PC-9 (cell line): ENCODE measurements at regions not wholly inside any gene's neighbourhood (a gene's known extent, or its start where the extent isn't known, plus 50 kb on each side); places are given as distances from the start of the nearest gene placed in this dataset.

Experiments
- BruUV-seq: library from RNA; stranded (reverse); fragments of 400-500 nt; replicated peaks from 2 replicates; lab custom pipeline; 2021; lab: Mats Ljungman, UMichigan
- CTCF ChIA-PET: fragments of 300-600 bp; sonication (Branson Sonifier 250); formaldehyde crosslinking; loops from one replicate; lab custom pipeline; 2022; ENCODE audit warnings: antibody characterized with exemption; lab: Charles Lee
- POLR2A ChIA-PET: fragments of 300-600 bp; sonication (Branson Sonifier 250); formaldehyde crosslinking; loops from one replicate; lab custom pipeline; 2022; ENCODE audit warnings: antibody characterized with exemption; ENCODE audit not compliant: unreplicated experiment; lab: Charles Lee
- DNase-seq, 2 experiments: peaks; one replicate each; pipeline versions ENCODE4 v3.0.0 to v3.0.0-alpha.2; 2015 to 2022; ENCODE audit warnings: mixed read lengths in 1 of 2
- H2AFZ ChIP-seq: fragments of 200-600 bp; sonication (generic); 2 replicates; pipeline ENCODE4 v1.8.1; 2017; ENCODE audit warnings: antibody characterized with exemption
- H3F3A ChIP-seq: fragments of 200-600 bp; sonication (generic); 2 replicates; pipeline ENCODE4 v1.8.1; 2017; ENCODE audit warnings: antibody characterized with exemption, mild to moderate bottlenecking, low read depth; ENCODE audit not compliant: insufficient read depth
- H3K27ac ChIP-seq: fragments of 200-600 bp; sonication (generic); 2 replicates; pipeline ENCODE4 v1.6.1; 2016; ENCODE audit warnings: mixed run types
- H3K27me3 ChIP-seq: fragments of 200-600 bp; sonication (generic); 2 replicates; pipeline ENCODE4 v1.6.1; 2016; ENCODE audit warnings: low read depth, mixed run types; ENCODE audit not compliant: insufficient read depth
- H3K36me3 ChIP-seq: fragments of 200-600 bp; sonication (generic); 2 replicates; pipeline ENCODE4 v1.6.1; 2016; ENCODE audit warnings: low read depth, mixed run types
- H3K4me1 ChIP-seq: fragments of 200-600 bp; sonication (generic); replicated peaks from 2 replicates; pipeline ENCODE4 v1.6.1; 2016; ENCODE audit warnings: mixed run types; ENCODE audit not compliant: insufficient read depth
- H3K4me2 ChIP-seq: fragments of 200-600 bp; sonication (generic); 2 replicates; pipeline ENCODE4 v1.6.1; 2017; ENCODE audit warnings: mixed run types
- H3K4me3 ChIP-seq: fragments of 200-600 bp; sonication (generic); 2 replicates; pipeline ENCODE4 v1.6.1; 2016; ENCODE audit warnings: mixed run types
- H3K79me2 ChIP-seq: fragments of 200-600 bp; sonication (generic); 2 replicates; pipeline ENCODE4 v1.6.1; 2017; ENCODE audit warnings: low read depth, mixed run types
- H3K9me2 ChIP-seq: fragments of 200-600 bp; sonication (generic); 2 replicates; pipeline ENCODE4 v1.8.1; 2017; ENCODE audit warnings: mild to moderate bottlenecking; ENCODE audit not compliant: insufficient read depth
- H3K9me3 ChIP-seq: fragments of 200-600 bp; sonication (generic); 2 replicates; pipeline ENCODE4 v1.8.1; 2016; ENCODE audit warnings: low read depth; ENCODE audit not compliant: insufficient read depth
- H4K20me1 ChIP-seq: fragments of 200-600 bp; sonication (generic); 2 replicates; pipeline ENCODE4 v1.8.1; 2017; ENCODE audit not compliant: insufficient read depth
- CTCF ChIP-seq: fragments of 200-600 bp; sonication (generic); conservative IDR thresholded peaks from 2 replicates; pipeline ENCODE4 v1.6.1; 2017; ENCODE audit warnings: mixed run types, antibody characterized with exemption, mild to moderate bottlenecking, moderate library complexity
- EZH2 ChIP-seq: fragments of 200-600 bp; sonication (generic); IDR thresholded peaks from 2 replicates; pipeline ENCODE4 v1.8.0; 2017; ENCODE audit warnings: antibody characterized with exemption, low read depth
- intact Hi-C: fragments of 100-400 bp; cut with micrococcal nuclease; formaldehyde crosslinking; loops from one replicate; pipeline ENCODE4 v1.10.0; 2022; ENCODE audit not compliant: unreplicated experiment

- POLR2A ChIA-PET, result no interaction called here
- H3K79me2 ChIP-seq, result no peaks in the 10 kb centered on the region
- H3K27me3 ChIP-seq, result no peaks in the 10 kb centered on the region
- H2AFZ ChIP-seq, result no peak overlapping the region
- H3K4me3 ChIP-seq, result no peak overlapping the region
- no peaks in the 10 kb centered on the region for H3K9me2 ChIP-seq
- H3K4me2 ChIP-seq, result no peak overlapping the region
- intact Hi-C loops, result loop anchor here (1.0 to 5.0 kb wide), 2 partner anchors 105 to 199 kb away; partner anchors contain the start of gene STK17B
- no peak for DNase-seq
- peaks cover 9% of the 10 kb centered on the region; the same call in 1 of the 2 replicates for H3K4me1 ChIP-seq
- TF ChIP-seq EZH2 (no peak), CTCF (peak; percentile 68)
- BruUV-seq, result no TSS peak
- H4K20me1 ChIP-seq, result no peaks in the 10 kb centered on the region
- CTCF ChIA-PET, result interaction anchor here (0.6 kb wide), 1 partner anchor 164 kb away, joined by 8 read pairs; no protein-coding TSS in a partner anchor
- no peaks in the 10 kb centered on the region for H3K36me3 ChIP-seq
- H3K27ac ChIP-seq, result no peak overlapping the region
- H3K9me3 ChIP-seq, result no peaks in the 10 kb centered on the region
- H3F3A ChIP-seq, result no peaks in the 10 kb centered on the region
These were observed 105.6 kb upstream of the STK17B start for GRCh38 chr2:196277002-196277401.

DNA sequence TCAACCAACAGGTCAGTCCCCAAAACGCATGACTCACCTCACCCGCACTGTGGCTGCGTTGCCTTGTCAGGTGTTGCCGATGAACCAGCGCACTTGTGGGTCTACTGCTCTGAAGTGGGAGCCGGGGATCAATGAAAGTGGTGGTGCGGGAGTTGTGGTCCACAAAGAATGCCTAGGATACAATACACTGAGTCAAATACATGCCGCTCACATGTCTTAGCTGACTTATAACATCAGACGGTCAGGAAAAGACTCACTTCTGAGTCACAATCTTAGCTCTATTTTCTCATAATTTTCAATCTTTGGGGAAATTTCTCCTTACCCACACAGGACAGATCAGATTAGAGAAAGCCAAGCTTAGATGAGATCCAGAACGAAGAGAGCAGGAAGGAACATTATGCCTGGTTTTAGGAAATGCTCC is 107.1 kb upstream of the STK17B start:
- peaks cover 9% of the 10 kb centered on the region; the same call in 1 of the 2 replicates for H3K4me1 ChIP-seq
- no peaks in the 10 kb centered on the region for H3K79me2 ChIP-seq
- BruUV-seq, result no TSS peak
- H3K36me3 ChIP-seq, result no peaks in the 10 kb centered on the region
- no peak for DNase-seq
- no peaks in the 10 kb centered on the region for H3K9me2 ChIP-seq
- H3K27ac ChIP-seq, result no peak overlapping the region
- no peak overlapping the region for H3K4me2 ChIP-seq
- no peaks in the 10 kb centered on the region for H3K9me3 ChIP-seq
- intact Hi-C loops, result loop anchor here (5.0 kb wide), 1 partner anchor 106 kb away; the partner anchor contains the start of gene STK17B
- no peaks in the 10 kb centered on the region for H3K27me3 ChIP-seq
- no peak overlapping the region for H2AFZ ChIP-seq
- H4K20me1 ChIP-seq, result no peaks in the 10 kb centered on the region
- no peaks in the 10 kb centered on the region for H3F3A ChIP-seq
- ChIA-PET POLR2A (no interaction called here), CTCF (interaction anchor here (0.6 kb wide), 1 partner anchor 14 kb away, joined by 4 read pairs; no protein-coding TSS in a partner anchor)
- no peak overlapping the region for H3K4me3 ChIP-seq
- no peak for TF ChIP-seq CTCF
- TF ChIP-seq EZH2, result no peak

GRCh38 chr2:196279541-196279940 is 108.2 kb upstream of the STK17B start:
- H3K4me2 ChIP-seq, result no peak overlapping the region
- no peak overlapping the region for H3K4me3 ChIP-seq
- no peaks in the 10 kb centered on the region for H3K9me3 ChIP-seq
- no peaks in the 10 kb centered on the region for H3K9me2 ChIP-seq
- no peaks in the 10 kb centered on the region for H3K79me2 ChIP-seq
- H3K4me1 ChIP-seq, result peaks cover 3% of the 10 kb centered on the region; the same call in 1 of the 2 replicates
- DNase-seq, result no peak
- H3F3A ChIP-seq, result no peaks in the 10 kb centered on the region
- POLR2A ChIA-PET, result no interaction called here
- BruUV-seq, result no TSS peak
- no peaks in the 10 kb centered on the region for H3K27me3 ChIP-seq
- CTCF ChIA-PET, result interaction anchor here (0.6 kb wide), 1 partner anchor 132 kb away, joined by 3 read pairs; no protein-coding TSS in a partner anchor
- intact Hi-C loops, result loop anchor here (5.0 kb wide), 1 partner anchor 107 kb away; the partner anchor contains the start of gene STK17B
- H2AFZ ChIP-seq, result no peak overlapping the region
- H3K27ac ChIP-seq, result no peak overlapping the region
- no peaks in the 10 kb centered on the region for H3K36me3 ChIP-seq
- H4K20me1 ChIP-seq, result no peaks in the 10 kb centered on the region
- TF ChIP-seq CTCF (no peak), EZH2 (no peak)
